ENCODE measurements at regions not wholly inside any gene's neighbourhood (a gene's known extent, or its start where the extent isn't known, plus 50 kb on each side); places are given as distances from the start of the nearest gene placed in this dataset.

GRCh38 chr5:120270498-120270897 is 193.6 kb upstream of the PRR16 start:
- Mint-ChIP-seq H3K9me3 (ENCODE audit: unreplicated experiment) (no peaks in the 10 kb centered on the region), H3K4me3 (ENCODE audit: unreplicated experiment) (no peak overlapping the region), H3K27me3 (ENCODE audit: unreplicated experiment) (no peaks in the 10 kb centered on the region), H3K36me3 (ENCODE audit: low read depth, unreplicated experiment) (no peaks in the 10 kb centered on the region), H3K4me1 (ENCODE audit: unreplicated experiment) (peaks cover 3% of the 10 kb centered on the region), H3K27ac (ENCODE audit: unreplicated experiment) (no peak overlapping the region)
- TF ChIP-seq CTCF (IDR thresholded peaks at IDR 0.05; ENCODE audit: unreplicated experiment), result no peak
- no peak for DNase-seq (ENCODE audit: low spot score)

GRCh38 chr5:120293796-120294195 is 170.3 kb upstream of the PRR16 start:
- TF ChIP-seq CTCF (IDR thresholded peaks at IDR 0.05; ENCODE audit: unreplicated experiment), result no peak
- no peaks in the 10 kb centered on the region for H3K9me3 Mint-ChIP-seq (ENCODE audit: unreplicated experiment)
- H3K36me3 Mint-ChIP-seq (ENCODE audit: low read depth, unreplicated experiment), result no peaks in the 10 kb centered on the region
- no peak for DNase-seq (ENCODE audit: low spot score)
- no peaks in the 10 kb centered on the region for H3K27me3 Mint-ChIP-seq (ENCODE audit: unreplicated experiment)
- peak overlapping the region; percentile 37 for H3K27ac Mint-ChIP-seq (ENCODE audit: unreplicated experiment)
- peaks cover 14% of the 10 kb centered on the region for H3K4me1 Mint-ChIP-seq (ENCODE audit: unreplicated experiment)
- H3K4me3 Mint-ChIP-seq (ENCODE audit: unreplicated experiment), result no peak overlapping the region

DNA sequence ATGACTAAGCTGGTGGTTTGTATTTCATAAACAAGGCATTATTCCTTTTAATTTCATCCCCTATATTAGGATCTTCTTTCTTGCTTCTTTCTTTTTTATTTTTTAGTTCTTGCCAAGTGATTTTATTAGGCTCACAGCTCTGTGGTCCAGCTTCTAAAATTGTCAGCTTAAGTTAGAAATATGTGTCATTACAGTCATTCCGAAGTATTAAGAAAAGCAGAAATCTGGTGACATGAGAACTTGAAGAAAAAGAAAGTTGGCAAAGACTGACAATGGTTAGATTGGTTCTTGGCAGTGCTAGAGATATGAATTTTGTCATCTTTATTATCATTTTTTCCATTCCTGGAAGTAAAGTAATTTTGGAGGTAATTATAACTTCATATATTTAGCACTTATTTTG is 166.5 kb upstream of the PRR16 start:
- peaks cover 10% of the 10 kb centered on the region for H3K4me1 Mint-ChIP-seq (ENCODE audit: unreplicated experiment)
- no peaks in the 10 kb centered on the region for H3K27me3 Mint-ChIP-seq (ENCODE audit: unreplicated experiment)
- H3K36me3 Mint-ChIP-seq (ENCODE audit: low read depth, unreplicated experiment), result no peaks in the 10 kb centered on the region
- H3K9me3 Mint-ChIP-seq (ENCODE audit: unreplicated experiment), result no peaks in the 10 kb centered on the region
- no peak for DNase-seq (ENCODE audit: low spot score)
- H3K27ac Mint-ChIP-seq (ENCODE audit: unreplicated experiment), result no peak overlapping the region
- no peak for TF ChIP-seq CTCF (IDR thresholded peaks at IDR 0.05; ENCODE audit: unreplicated experiment)
- no peak overlapping the region for H3K4me3 Mint-ChIP-seq (ENCODE audit: unreplicated experiment)

- no peaks in the 10 kb centered on the region for H3K27me3 Mint-ChIP-seq (ENCODE audit: unreplicated experiment)
- H3K4me1 Mint-ChIP-seq (ENCODE audit: unreplicated experiment), result no peaks in the 10 kb centered on the region
- H3K36me3 Mint-ChIP-seq (ENCODE audit: low read depth, unreplicated experiment), result no peaks in the 10 kb centered on the region
- no peak for TF ChIP-seq CTCF (IDR thresholded peaks at IDR 0.05; ENCODE audit: unreplicated experiment)
- H3K9me3 Mint-ChIP-seq (ENCODE audit: unreplicated experiment), result no peaks in the 10 kb centered on the region
- no peak for DNase-seq (ENCODE audit: low spot score)
- H3K27ac Mint-ChIP-seq (ENCODE audit: unreplicated experiment), result no peak overlapping the region
- H3K4me3 Mint-ChIP-seq (ENCODE audit: unreplicated experiment), result no peak overlapping the region
Measured at GRCh38 chr5:120298981-120299380, 165.1 kb upstream of the PRR16 start.

- H3K27me3 Mint-ChIP-seq (ENCODE audit: unreplicated experiment), result no peaks in the 10 kb centered on the region
- H3K27ac Mint-ChIP-seq (ENCODE audit: unreplicated experiment), result no peak overlapping the region
- DNase-seq (ENCODE audit: low spot score), result no peak
- no peaks in the 10 kb centered on the region for H3K9me3 Mint-ChIP-seq (ENCODE audit: unreplicated experiment)
- TF ChIP-seq CTCF (IDR thresholded peaks at IDR 0.05; ENCODE audit: unreplicated experiment), result no peak
- H3K4me3 Mint-ChIP-seq (ENCODE audit: unreplicated experiment), result no peak overlapping the region
- no peaks in the 10 kb centered on the region for H3K36me3 Mint-ChIP-seq (ENCODE audit: low read depth, unreplicated experiment)
- no peaks in the 10 kb centered on the region for H3K4me1 Mint-ChIP-seq (ENCODE audit: unreplicated experiment)
Measured at GRCh38 chr5:120304663-120305062, 159.4 kb upstream of the PRR16 start.
